ENCODE measurements at regions not wholly inside any gene's neighbourhood (a gene's known extent, or its start where the extent isn't known, plus 50 kb on each side); places are given as distances from the start of the nearest gene placed in this dataset.

GRCh38 chr12:108047071-108047550 lies 82.0 kb upstream of the WSCD2 start:
- TF ChIP-seq ZNF331 (CRISPR knock-in tag; IDR thresholded peaks at IDR 0.05; ENCODE audit: low read depth) (no peak), EZH2 (IDR thresholded peaks at IDR 0.05; ENCODE audit: low read depth, unreplicated experiment) (no peak), STAT1 (IDR thresholded peaks at IDR 0.05; ENCODE audit: unreplicated experiment) (no peak), EZH2phosphoT487 (IDR thresholded peaks at IDR 0.05; ENCODE audit: unreplicated experiment) (no peak), POLR2AphosphoS5 (IDR thresholded peaks at IDR 0.05; ENCODE audit: low read depth) (no peak), ZNF114 (CRISPR knock-in tag; IDR thresholded peaks at IDR 0.05) (no peak)
- TF ChIP-seq, protein P1, sequence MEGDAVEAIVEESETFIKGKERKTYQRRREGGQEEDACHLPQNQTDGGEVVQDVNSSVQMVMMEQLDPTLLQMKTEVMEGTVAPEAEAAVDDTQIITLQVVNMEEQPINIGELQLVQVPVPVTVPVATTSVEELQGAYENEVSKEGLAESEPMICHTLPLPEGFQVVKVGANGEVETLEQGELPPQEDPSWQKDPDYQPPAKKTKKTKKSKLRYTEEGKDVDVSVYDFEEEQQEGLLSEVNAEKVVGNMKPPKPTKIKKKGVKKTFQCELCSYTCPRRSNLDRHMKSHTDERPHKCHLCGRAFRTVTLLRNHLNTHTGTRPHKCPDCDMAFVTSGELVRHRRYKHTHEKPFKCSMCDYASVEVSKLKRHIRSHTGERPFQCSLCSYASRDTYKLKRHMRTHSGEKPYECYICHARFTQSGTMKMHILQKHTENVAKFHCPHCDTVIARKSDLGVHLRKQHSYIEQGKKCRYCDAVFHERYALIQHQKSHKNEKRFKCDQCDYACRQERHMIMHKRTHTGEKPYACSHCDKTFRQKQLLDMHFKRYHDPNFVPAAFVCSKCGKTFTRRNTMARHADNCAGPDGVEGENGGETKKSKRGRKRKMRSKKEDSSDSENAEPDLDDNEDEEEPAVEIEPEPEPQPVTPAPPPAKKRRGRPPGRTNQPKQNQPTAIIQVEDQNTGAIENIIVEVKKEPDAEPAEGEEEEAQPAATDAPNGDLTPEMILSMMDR (conservative IDR thresholded peaks at IDR 0.05; ENCODE audit: low read depth in 2 of 2): no peak
- ATAC-seq: no peak

DNA sequence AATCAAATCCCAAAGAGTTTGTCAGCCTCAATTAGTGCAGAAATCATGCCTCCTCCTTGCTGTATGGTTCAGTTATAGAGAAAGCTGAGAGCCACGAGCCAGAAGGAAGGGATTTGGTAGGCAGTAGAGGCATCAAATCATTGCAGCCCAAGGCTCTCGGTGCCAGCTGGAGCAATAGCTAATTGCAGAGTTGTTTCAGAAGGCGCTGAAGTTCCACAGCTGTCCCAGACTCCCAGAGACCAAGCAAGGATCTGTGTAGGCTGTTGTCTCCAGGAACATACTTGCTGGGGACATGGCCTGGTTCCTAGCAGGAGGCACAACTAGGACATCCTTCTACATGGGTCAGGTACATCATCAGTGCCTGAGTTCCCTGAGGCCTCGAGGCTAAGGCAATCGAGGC lies 80.4 kb upstream of the WSCD2 start:
- ATAC-seq (no peak), DNase-seq (ENCODE audit: low spot score) (no peak)
- Histone ChIP-seq H2AFZ (no peak overlapping the region), H3F3A (replicated peaks; ENCODE audit: low read depth) (no peaks in the 10 kb centered on the region), H3K36me3 (ENCODE audit: insufficient read depth) (no peaks in the 10 kb centered on the region), H3K4me2 (no peak overlapping the region), H3K9me2 (ENCODE audit: insufficient read depth) (no peaks in the 10 kb centered on the region), H3K4me1 (ENCODE audit: insufficient read depth) (no peaks in the 10 kb centered on the region), H4K20me1 (replicated peaks; ENCODE audit: insufficient read depth) (no peaks in the 10 kb centered on the region), H3K27ac (ENCODE audit: low read depth) (no peak overlapping the region), H3K4me3 (no peak overlapping the region), H3K27me3 (ENCODE audit: insufficient read depth) (no peaks in the 10 kb centered on the region), H3K79me2 (replicated peaks; ENCODE audit: insufficient read depth) (no peaks in the 10 kb centered on the region)
- Mint-ChIP-seq H3K27ac (no peak overlapping the region), H3K36me3 (ENCODE audit: low read depth) (no peaks in the 10 kb centered on the region), H3K27me3 (ENCODE audit: insufficient read depth, low read depth, poor library complexity) (no peaks in the 10 kb centered on the region), H3K4me1 (peaks cover 13% of the 10 kb centered on the region), H3K9me3 (no peaks in the 10 kb centered on the region; the same call in 2 of the 3 replicates), H3K4me3 (no peak overlapping the region)
- no peak for TF ChIP-seq ETS1 (IDR thresholded peaks at IDR 0.05)
- no peak for TF ChIP-seq POLR2AphosphoS5 (IDR thresholded peaks at IDR 0.05; ENCODE audit: low read depth)
- no peak for TF ChIP-seq REST (IDR thresholded peaks at IDR 0.05; ENCODE audit: unreplicated experiment)
- TF ChIP-seq, protein P1 (conservative IDR thresholded peaks at IDR 0.05; ENCODE audit: low read depth in 2 of 2): no peak
- no peak for TF ChIP-seq ZNF114 (CRISPR knock-in tag; IDR thresholded peaks at IDR 0.05)
- TF ChIP-seq ZNF331 (CRISPR knock-in tag; IDR thresholded peaks at IDR 0.05; ENCODE audit: low read depth): no peak
- TF ChIP-seq NANOG (IDR thresholded peaks at IDR 0.05; ENCODE audit: borderline replicate concordance): no peak

More at GRCh38 chr12:108047071-108047550, 82.0 kb upstream of the WSCD2 start:
- Histone ChIP-seq H3K27ac (ENCODE audit: low read depth) (no peak overlapping the region), H3K4me2 (no peak overlapping the region), H3F3A (replicated peaks; ENCODE audit: low read depth) (no peaks in the 10 kb centered on the region), H2AFZ (peak overlapping the region; percentile 81; the same call in 1 of the 2 replicates), H3K4me3 (no peak overlapping the region), H3K9me2 (ENCODE audit: insufficient read depth) (no peaks in the 10 kb centered on the region), H3K36me3 (ENCODE audit: insufficient read depth) (no peaks in the 10 kb centered on the region), H3K27me3 (ENCODE audit: insufficient read depth) (no peaks in the 10 kb centered on the region), H3K79me2 (replicated peaks; ENCODE audit: insufficient read depth) (no peaks in the 10 kb centered on the region), H4K20me1 (replicated peaks; ENCODE audit: insufficient read depth) (no peaks in the 10 kb centered on the region), H3K4me1 (ENCODE audit: insufficient read depth) (no peaks in the 10 kb centered on the region)
- no peaks in the 10 kb centered on the region for H3K36me3 Mint-ChIP-seq (ENCODE audit: low read depth)
- no peak overlapping the region for H3K27ac Mint-ChIP-seq
- no peak for DNase-seq (ENCODE audit: low spot score)
- peaks cover 7% of the 10 kb centered on the region; the same call in 2 of the 3 replicates for H3K4me1 Mint-ChIP-seq
- no peaks in the 10 kb centered on the region for H3K27me3 Mint-ChIP-seq (ENCODE audit: insufficient read depth, low read depth, poor library complexity)
- no peak overlapping the region for H3K4me3 Mint-ChIP-seq
- no peaks in the 10 kb centered on the region for H3K9me3 Mint-ChIP-seq

Data from GM23338 (cell line).